Right renal pelvis (tissue), 4 donors: ENCODE measurements at regions not wholly inside any gene's neighbourhood (a gene's known extent, or its start where the extent isn't known, plus 50 kb on each side); places are given as distances from the start of the nearest gene placed in this dataset.
"Not testable (repeated sequence)": the region's sequence is repeated elsewhere in the genome, so short reads cannot be mapped to it uniquely, and the experiment has no call there.

Source experiments
- DNase-seq, 4 donors: peaks; one replicate each; pipeline ENCODE4 v3.0.0-alpha.2; 2013; ENCODE audit warnings: low read depth in 4 of 4, low spot score in 3 of 4, missing footprints in 1 of 4

- DNase-seq: no peak
These were observed 291.8 kb upstream of the RGPD4 start for GRCh38 chr2:107534926-107535325.

- not testable (repeated sequence) for DNase-seq
These were observed 290.6 kb upstream of the RGPD4 start for GRCh38 chr2:107535905-107536689.

- DNase-seq: no peak
These were observed 284.4 kb upstream of the RGPD4 start for GRCh38 chr2:107542314-107542740.

GRCh38 chr2:107543793-107544192 is 282.9 kb upstream of the RGPD4 start:
- no peak for DNase-seq

- no peak for DNase-seq
These were observed 281.6 kb upstream of the RGPD4 start for GRCh38 chr2:107545066-107545465.

- DNase-seq: no peak
These were observed 280.8 kb upstream of the RGPD4 start for GRCh38 chr2:107545851-107546250.

GRCh38 chr2:107548216-107548615 is 278.5 kb upstream of the RGPD4 start:
- no peak for DNase-seq

GRCh38 chr2:107553046-107553445 is 273.6 kb upstream of the RGPD4 start:
- DNase-seq: no peak

GRCh38 chr2:107553539-107553938 is 273.2 kb upstream of the RGPD4 start:
- DNase-seq: no peak

- DNase-seq: no peak
These were observed 270.6 kb upstream of the RGPD4 start for GRCh38 chr2:107556038-107556627.

GRCh38 chr2:107558295-107558694 is 268.4 kb upstream of the RGPD4 start:
- no peak for DNase-seq

GRCh38 chr2:107569496-107569895 is 257.2 kb upstream of the RGPD4 start:
- no peak for DNase-seq

- no peak for DNase-seq
These were observed 255.8 kb upstream of the RGPD4 start for GRCh38 chr2:107570876-107571275.

- not testable (repeated sequence) for DNase-seq
These were observed 253.8 kb upstream of the RGPD4 start for GRCh38 chr2:107572890-107573289.

GRCh38 chr2:107576991-107577390 is 249.7 kb upstream of the RGPD4 start:
- no peak for DNase-seq

- no peak for DNase-seq
These were observed 244.2 kb upstream of the RGPD4 start for GRCh38 chr2:107582487-107582886.

GRCh38 chr2:107584577-107584976 is 242.1 kb upstream of the RGPD4 start:
- no peak for DNase-seq

GRCh38 chr2:107585851-107586250 is 240.8 kb upstream of the RGPD4 start:
- DNase-seq: no peak

- DNase-seq: no peak
These were observed 238.5 kb upstream of the RGPD4 start for GRCh38 chr2:107588181-107588580.

- no peak for DNase-seq
These were observed 237.6 kb upstream of the RGPD4 start for GRCh38 chr2:107589079-107589491.

GRCh38 chr2:107591561-107592279 is 235.0 kb upstream of the RGPD4 start:
- no peak for DNase-seq

- no peak for DNase-seq
These were observed 234.4 kb upstream of the RGPD4 start for GRCh38 chr2:107592280-107592624.
